ENCODE measurements at regions not wholly inside any gene's neighbourhood (a gene's known extent, or its start where the extent isn't known, plus 50 kb on each side); places are given as distances from the start of the nearest gene placed in this dataset.
"Not testable (repeated sequence)": the region's sequence is repeated elsewhere in the genome, so short reads cannot be mapped to it uniquely, and the experiment has no call there.

DNA sequence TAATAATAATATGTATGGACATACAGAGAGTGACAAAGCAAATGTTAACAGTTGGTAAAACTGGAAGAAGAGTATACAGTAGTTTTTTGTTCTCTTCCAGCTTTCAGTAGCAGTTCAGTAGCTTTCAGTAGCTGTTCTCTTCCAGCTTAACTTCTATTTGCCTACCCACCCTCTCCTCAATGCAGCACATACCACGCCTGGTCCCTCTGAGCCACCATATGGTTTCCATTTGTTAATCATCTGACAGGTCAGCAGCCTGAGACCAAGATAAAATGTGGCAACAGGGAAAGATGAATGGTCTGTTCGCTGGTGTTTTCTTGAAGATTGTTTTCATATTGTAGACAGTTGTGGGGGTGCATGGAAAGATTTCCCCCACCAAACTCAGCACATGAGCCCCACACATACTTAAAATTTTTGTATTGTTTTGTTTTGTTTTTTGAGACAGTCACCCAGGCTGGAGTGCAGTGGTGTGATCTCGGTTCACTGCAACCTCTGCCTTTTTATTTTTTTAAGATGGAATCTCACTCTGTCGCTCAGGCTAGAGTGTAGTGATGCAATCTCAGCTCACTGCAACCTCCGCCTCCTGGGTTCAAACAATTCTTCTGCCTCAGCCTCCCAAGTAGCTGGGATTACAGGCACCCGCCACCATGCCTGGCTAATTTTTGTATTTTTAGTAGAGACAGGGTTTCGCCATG, 56.8 kb downstream of the ATP6V0E2 start:
- not testable (repeated sequence) for DNase-seq (ENCODE audit: low spot score)

DNA sequence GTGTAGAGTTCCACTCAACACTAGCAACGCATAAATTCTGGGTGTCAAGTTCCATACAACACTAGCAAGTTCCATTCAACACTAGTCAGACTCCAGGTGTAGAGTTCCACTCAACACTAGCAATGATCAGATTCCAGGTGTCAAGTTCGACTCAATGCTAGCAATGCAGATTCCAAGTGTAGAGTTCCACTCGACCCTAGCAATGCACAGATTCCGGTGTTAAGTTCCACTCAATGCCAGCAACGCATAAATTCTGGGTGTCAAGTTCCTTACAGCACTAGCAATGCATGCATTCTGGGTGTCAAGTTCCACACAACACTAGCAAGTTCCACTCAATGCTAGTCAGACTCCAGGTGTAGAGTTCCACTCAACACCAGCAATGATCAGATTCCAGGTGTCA, 60.0 kb downstream of the ATP6V0E2 start:
- not testable (repeated sequence) for DNase-seq (ENCODE audit: low spot score)

DNA sequence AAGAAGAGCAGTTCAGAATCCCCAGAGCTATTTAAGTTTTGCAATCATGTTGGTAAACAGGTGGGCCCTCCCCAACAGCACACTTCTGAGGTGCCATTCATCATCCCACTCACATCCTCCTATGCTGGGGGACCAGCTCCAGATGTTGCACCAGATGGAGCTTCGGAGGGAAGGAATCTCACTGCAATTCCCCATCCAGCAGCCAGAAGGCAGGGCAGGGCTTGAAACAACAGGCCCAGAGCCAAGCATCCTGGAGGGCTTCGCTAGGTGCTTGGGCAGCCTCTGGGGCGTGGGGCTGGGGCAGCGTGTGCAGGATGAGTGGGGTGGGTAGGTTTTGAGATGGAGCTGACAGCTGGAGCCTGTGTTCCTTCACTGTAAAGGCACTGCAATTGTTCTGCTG, 73.6 kb downstream of the ATP6V0E2 start:
- not testable (repeated sequence) for DNase-seq (ENCODE audit: low spot score)

DNA sequence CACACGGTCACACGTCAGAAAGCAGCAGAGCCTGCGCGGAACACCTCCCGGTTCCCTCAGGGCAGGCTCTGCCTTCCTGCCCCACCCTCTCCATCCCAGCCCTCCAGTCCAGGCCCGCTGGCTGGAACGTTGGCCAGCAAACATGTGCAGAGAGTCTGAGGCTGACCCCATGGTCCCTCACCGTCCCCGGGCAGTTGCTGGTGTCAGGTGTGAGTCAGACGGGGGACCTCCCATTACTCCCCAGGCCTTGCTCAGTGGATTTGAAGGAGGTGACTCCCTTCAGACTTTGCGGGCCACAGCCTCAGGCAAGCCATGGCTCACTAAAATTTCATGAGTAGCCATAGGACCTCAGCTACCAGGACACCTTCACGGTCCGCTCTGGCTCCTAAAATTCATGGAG, 74.7 kb downstream of the ATP6V0E2 start:
- not testable (repeated sequence) for DNase-seq (ENCODE audit: low spot score)

DNA sequence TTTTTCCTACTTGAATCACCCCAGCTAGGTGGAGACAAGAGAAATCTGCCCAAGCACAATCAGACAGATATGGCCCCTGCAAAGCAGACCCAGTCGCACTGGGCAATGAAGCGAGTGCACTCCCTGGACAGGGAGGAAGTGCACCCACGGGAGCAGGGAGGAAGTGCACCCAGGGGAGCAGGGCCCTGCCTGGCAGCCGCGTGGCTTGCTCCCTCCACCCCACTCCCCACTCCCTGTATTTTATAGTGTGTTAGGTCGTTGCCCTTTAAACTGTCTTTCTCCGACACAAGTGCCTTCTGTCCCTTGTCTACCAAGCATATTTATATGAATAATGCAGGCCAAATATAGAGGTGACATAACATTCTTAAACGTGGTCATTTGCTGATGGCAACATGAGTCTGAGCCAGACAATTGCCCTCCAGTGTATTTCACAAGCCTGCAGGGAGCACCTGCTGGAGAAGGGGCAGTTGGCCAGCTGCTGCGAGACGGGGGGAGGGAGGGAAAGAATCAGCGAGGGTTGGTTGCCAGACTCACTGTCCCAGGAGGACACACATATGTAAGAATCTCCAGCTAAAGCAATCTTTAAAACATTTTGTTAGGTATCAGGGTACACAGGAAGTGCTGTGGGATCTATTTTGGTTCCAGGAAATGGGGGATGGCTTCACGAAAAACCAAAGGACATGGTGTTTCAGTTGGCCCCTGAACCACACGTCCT, 76.3 kb downstream of the ATP6V0E2 start:
- peak; percentile 6 for DNase-seq (ENCODE audit: low spot score)

DNA sequence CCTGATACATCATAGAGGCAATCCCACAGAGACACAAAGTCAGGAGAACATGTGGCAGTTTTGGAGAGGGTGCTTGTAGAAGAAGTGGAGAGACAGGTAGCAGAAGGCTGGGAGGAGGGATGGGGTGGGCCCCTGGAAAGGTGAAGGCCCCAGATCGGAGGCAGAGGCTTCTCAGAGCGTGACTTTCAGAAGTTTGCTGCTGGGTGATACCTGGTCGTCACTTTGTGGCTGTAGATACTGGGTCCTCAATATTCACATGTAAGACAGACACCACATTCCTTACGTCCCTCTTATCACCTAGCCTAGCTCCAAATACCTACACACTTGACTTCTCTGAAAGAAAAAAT, 76.8 kb downstream of the ATP6V0E2 start:
- not testable (repeated sequence) for DNase-seq (ENCODE audit: low spot score)

DNA sequence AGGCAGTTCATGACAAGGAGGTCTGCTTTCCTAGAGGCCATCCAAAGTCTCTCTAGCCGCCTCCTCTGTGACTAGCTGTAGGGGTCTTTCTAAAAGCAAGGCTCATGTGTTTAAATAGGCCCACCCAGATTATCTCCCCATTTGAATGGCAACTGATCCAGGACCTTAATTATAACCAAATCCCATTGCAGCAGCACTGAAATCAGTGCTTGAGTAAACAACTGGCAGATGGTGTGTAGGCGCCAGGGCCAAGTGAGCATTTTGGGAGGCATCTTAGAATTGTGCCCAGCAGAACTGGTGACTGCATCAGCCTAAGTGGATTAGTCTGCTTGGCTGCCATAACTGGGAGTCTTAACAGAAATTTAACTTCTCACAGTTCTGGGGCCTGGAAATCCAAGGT, 77.8 kb downstream of the ATP6V0E2 start:
- not testable (repeated sequence) for DNase-seq (ENCODE audit: low spot score)

DNA sequence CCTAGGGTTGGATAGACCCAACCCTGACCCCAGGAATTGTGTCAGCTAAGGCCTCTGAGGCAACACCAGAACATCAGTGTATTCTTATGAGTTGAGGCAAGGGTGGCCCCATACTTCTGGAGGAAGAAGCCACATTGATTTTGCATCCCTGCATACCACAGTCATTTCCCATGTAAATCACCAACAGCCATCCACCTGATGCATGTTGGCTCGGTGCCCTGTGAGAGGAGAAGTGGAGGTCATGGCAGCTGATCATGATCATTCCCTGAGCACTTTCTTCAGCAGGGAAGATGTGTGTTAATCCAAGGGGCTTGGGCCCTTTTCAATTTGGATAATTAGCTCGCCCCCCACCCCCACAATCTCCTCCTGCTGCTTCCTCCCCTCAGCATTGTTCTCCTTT, 85.1 kb downstream of the ATP6V0E2 start:
- not testable (repeated sequence) for DNase-seq (ENCODE audit: low spot score)

DNA sequence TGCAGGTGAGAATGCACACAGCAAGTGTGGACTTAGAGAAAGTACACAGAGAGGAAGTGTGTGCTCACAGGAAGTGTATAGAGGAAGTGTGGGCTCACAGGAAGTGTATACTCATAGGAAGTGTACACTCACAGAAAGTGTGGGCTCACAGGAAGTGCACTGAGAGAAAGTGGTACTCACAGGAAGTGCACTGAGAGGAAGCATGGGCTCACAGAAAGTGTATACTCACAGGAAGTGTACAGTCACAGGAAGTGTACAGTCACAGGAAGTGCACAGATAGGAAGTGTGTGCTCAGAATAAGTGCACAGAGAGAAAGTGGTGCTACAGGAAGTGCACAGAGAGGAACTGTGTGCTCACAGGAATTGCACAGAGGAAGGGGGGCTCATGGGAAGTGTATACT, 87.1 kb downstream of the ATP6V0E2 start:
- peak; percentile 40 for DNase-seq (ENCODE audit: low spot score)

DNA sequence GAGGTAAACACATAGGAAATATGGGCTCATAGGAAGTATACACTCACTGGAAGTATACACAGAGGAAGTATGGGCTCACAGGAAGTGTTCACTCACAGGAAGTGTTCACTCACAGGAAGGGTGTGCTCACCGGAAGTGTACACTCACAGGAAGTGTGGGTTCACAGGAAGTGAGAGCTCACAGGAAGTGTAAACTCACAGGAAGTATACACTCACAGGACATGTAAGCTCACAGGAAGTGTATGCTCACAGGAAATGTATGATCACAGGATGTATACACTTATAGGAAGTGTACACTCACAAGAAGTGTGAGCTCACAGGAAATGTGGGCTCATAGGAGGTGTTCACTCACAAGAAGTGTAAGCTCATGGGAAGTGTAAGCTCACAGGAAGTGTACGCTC, 88.1 kb downstream of the ATP6V0E2 start:
- peak; percentile 9 for DNase-seq (ENCODE audit: low spot score)

DNA sequence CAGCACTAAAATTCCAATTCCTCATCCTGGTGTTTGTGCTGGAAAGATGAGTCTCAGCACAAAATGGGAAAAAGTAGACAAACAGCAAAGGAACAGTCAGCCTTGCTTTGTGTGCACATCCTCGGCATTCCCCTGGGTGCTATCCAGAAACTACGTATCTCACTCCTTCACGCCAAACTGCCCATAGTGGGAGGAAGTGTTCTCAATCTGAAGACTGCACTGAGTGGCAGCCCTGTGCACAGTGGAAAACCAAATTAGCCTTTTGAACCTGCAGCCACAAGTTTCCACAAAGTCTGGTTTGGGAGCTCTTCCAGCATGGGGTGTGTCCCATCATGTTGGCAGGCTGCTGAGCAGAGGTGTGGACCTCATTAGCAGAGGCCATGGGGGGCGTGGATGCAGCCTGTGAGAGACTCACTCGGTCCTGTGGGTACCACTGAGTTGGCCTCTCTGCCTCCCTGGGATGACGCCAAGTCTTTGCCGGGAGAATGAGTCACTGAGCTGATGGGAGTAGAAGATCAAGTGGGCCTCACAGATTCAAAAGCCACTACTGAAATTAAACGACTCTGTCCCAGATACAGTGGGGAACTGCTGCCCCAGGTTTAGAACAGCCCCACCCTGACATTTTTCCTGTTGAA, 89.0 kb downstream of the ATP6V0E2 start:
- DNase-seq (ENCODE audit: low spot score): not testable (repeated sequence)

DNA sequence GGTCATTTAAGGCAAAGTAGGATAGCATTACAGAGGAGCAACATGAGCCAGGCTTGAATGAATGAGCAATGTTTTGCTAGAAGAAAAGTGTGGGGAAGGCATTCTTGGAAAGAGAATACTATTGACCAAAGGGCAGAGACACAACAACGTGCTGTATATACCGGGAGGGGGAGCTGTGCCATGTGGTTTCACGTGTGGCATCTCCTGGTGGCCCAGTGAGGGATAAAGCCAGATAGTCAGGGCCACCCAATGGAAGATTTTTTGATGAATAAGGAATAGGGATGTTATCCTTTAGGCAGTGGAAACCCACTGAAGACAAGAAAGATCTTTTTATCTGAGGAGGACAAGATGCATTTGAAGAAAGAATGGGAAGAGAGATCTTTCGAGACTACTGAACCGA, 90.2 kb downstream of the ATP6V0E2 start:
- not testable (repeated sequence) for DNase-seq (ENCODE audit: low spot score)

DNA sequence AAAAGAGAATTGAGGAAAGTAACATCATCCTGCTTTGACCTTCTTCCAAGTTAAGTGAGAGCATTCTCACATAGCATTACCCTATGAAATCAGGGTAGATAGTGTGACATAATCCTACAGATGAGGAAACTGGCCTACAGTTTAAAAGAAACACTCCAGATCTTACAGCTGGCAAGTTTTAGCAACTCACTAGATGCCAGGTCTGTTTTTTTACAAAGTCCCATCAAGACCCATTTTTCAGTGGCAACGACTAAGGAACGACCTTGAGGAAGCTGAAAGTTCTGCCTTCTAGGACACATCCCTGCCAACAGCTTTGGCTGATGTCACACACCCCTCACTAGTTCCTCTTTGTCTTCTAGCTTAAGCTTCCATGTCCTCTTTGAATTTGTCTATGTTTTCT, 92.7 kb downstream of the ATP6V0E2 start:
- DNase-seq (ENCODE audit: low spot score): not testable (repeated sequence)

DNA sequence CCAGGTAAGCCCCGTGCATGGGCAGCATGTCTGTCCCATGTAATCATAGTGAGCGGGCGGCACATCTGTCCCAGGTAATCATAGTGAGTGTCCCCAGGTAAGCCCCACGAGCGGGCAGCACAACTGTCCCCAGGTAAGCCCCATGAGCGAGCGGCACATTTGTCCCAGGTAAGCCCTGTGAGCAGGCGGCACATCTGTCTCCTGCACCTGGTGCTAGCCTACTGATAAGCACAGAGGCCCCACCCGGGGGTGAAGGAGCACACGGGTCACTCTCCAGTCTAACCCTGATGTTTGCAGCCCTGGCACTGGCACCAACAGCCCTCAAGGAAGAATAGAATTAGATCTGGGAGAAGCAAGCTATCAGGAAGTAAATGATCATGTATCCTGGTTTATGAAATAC, 99.2 kb downstream of the ATP6V0E2 start:
- not testable (repeated sequence) for DNase-seq (ENCODE audit: low spot score)

DNA sequence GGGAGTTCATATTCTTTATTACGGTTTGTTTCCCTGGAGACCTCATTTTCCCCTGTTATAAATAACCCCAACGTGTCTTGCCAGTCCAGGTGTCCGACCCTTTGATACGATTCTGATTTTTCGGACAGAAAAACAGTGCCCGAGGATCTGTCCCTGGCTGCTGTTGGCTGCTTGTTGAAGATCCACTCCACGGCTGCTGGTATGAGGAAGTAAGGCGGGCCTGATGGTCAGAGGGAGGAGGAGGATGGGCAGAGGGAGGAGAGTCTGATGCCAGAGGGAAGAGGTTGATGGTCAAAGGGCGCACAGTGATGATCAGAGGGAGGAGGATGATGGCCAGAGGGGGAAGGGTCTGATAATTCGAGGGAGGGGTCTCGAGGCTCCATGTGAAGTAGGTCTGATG, 99.9 kb downstream of the ATP6V0E2 start:
- DNase-seq (ENCODE audit: low spot score): not testable (repeated sequence)

DNA sequence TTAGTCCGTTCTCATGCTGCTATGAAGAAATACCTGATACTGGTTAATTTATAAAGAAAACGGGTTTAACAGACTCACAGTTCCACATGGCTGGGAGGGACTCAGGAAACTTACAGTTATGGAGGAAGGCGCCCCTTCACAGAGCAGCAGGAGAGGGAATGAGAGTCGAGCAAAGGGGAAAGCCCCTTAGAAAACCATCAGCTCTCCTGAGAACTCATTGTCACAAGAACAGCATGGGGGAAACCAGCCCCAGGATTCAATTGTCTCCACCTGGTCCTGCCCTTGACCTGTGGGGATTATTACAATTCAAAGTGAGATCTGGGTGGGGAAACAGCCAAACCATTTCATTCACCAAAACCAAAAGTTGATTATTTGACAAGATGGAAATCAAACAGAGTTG, 101.8 kb downstream of the ATP6V0E2 start:
- DNase-seq (ENCODE audit: low spot score): not testable (repeated sequence)

DNA sequence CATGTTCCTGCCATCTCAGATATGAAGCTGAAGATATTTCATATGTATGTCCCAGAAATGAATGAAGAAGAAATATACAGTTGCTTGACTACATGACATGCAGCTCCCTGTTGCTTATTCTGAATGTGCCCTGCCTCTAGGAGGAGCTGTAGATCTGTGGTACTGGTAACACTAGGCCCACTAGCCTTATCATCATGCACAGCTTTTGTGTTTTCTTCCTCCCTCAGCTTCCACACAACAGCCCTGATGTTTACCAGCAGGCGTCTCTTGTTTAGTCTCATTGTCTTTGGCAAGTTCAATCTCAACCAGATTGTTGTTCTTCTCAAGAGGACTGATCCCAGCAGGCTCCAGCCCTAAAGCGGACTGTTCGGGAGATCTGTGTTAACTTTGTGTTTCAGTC, 104.8 kb downstream of the ATP6V0E2 start:
- DNase-seq (ENCODE audit: low spot score): not testable (repeated sequence)

DNA sequence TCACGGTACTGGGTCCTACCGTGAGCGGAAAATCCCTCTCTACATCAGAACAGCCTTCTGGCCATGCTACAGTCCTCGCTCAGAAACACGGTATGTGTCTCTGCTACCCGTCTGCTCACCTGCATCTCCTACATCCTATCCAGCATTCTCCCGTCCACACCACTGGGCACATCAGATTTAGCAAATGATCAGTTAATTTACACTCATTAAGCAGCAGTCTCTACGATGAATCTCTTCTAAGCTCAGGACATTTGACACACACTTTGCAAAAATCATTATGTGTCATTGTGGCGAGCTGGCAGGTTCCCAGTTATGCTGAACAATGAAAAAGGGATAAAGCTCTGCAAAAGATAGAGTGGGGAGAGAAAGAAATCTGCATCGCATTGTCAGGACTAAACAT, 105.2 kb downstream of the ATP6V0E2 start:
- DNase-seq (ENCODE audit: low spot score): not testable (repeated sequence)

DNA sequence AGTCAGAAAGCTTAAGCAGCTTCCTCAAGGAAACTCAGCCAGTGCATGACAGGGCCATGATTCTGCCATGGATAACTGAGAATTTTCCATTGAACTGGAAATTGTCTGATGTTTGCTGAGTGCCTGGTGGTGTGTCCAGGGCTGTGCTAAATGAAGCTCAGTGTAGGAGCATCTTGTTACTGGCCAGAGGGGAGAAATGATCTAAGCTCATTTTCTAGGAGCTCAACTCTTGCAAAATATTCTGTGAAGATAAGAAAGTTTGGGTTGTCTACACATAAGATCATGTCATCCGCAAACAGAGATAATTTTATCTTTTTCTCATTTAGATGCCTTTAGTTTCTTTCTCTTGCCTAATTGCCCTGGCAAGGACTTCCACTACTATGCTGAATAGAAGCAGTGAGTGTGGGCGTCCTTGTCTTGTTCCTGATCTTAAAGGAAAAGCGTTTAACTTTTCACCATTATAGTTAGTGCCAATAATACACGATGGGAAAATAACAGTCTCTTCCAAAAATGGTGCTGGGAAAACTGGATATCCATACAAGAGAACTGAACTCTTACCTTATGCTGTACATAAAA, 108.9 kb downstream of the ATP6V0E2 start:
- not testable (repeated sequence) for DNase-seq (ENCODE audit: low spot score)

DNA sequence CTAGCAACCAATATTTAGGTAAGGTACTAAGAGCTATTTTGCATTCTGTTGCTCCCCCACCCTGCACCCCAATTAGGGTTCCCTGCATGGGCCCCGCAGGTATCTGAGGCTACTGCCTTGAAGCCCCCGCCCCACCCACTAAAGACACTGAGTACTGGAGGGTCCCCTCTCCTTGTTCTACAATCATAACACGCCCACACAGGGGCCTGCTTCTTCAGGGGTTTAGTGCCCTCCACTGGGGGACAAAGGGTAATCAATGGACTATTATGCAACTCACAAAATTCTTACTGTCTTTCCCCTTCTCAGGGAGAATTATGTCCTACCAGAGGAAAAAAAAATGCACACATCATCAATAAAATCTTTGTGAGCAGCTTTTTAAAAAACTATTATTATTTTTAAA, 113.1 kb downstream of the ATP6V0E2 start:
- not testable (repeated sequence) for DNase-seq (ENCODE audit: low spot score)

DNA sequence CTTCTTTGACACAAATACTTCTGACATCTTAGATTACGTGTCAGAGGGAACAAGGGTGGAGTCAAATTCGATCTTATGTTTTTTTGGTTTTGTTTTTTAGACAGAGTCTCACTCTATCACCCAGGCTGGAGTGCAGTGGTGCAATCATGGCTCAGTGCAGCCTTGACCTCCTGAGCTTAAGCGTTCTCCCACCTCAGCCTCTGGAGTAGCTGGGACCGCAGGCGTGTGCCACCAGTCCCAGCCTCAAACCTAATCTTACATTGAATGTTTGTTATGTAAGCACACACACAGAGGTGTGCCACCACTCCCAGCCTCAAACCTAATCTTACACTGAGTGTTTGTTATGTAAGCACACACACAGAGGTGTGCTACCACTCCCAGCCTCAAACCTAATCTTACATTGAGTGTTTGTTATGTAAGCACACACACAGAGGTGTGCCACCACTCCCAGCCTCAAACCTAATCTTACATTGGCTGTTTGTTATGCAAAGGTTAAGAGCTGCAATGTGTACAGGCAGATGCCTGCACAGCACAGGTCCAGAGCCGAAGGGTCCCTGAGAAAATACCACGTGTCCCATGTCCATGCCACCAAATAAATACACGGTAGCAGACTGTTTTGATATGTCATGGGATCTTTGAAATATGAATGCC, 118.0 kb downstream of the ATP6V0E2 start:
- not testable (repeated sequence) for DNase-seq (ENCODE audit: low spot score)

DNA sequence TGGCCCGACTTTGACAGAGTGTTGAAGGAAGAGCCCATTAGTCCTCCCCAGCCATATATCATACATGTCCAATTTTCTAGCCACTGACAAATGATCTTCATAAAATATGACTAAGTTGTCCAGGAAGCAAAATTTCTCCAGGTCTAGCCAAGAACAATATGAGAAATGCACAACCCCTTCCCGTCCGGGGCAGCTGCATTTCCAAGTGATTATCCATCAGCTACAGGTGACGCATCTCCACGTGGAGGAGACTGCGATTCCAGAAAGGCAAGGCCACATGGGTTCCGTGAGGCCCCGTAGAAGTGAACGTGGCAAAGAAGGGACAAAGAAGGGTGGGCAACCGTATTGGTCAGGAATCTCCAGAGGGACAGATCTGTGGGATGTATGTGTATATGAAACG, 118.6 kb downstream of the ATP6V0E2 start:
- DNase-seq (ENCODE audit: low spot score): not testable (repeated sequence)
